GM12891 (cell line): ENCODE measurements at regions not wholly inside any gene's neighbourhood (a gene's known extent, or its start where the extent isn't known, plus 50 kb on each side); places are given as distances from the start of the nearest gene placed in this dataset.
"Not testable (repeated sequence)": the region's sequence is repeated elsewhere in the genome, so short reads cannot be mapped to it uniquely, and the experiment has no call there.

Experiments used
- DNase-seq: peaks from one replicate; pipeline ENCODE4 v3.0.0; 2011; ENCODE audit warnings: low spot score; ENCODE audit not compliant: insufficient read length
- FAIRE-seq: peaks from 2 replicates; lab custom pipeline; 2011; peaks lifted over from hg19 to GRCh38; lab: Jason Lieb, UNC
- PAX5 ChIP-seq: IDR thresholded peaks from 2 replicates; pipeline ENCODE4 v1.6.1; 2011; ENCODE audit warnings: low read length, moderate library complexity, mild to moderate bottlenecking; ENCODE audit not compliant: insufficient read depth, severe bottlenecking
- POLR2A ChIP-seq: IDR thresholded peaks from 2 replicates; pipeline ENCODE4 v1.6.1; 2011; ENCODE audit warnings: low read depth, low read length, control low read depth
- POLR2AphosphoS5 ChIP-seq: IDR thresholded peaks from 2 replicates; pipeline ENCODE4 v1.6.1; 2011; ENCODE audit warnings: low read depth, low read length, control low read depth
- POU2F2 ChIP-seq: IDR thresholded peaks from 2 replicates; pipeline ENCODE4 v1.6.1; 2011; ENCODE audit warnings: low read depth, mild to moderate bottlenecking, control low read depth, low read length, moderate library complexity
- SPI1 ChIP-seq: IDR thresholded peaks from 2 replicates; pipeline ENCODE4 v1.6.1; 2011; ENCODE audit warnings: low read depth, low read length, control low read depth
- TAF1 ChIP-seq: IDR thresholded peaks from 2 replicates; pipeline ENCODE4 v1.6.1; 2011; ENCODE audit warnings: low read depth, low read length, control low read depth

DNA sequence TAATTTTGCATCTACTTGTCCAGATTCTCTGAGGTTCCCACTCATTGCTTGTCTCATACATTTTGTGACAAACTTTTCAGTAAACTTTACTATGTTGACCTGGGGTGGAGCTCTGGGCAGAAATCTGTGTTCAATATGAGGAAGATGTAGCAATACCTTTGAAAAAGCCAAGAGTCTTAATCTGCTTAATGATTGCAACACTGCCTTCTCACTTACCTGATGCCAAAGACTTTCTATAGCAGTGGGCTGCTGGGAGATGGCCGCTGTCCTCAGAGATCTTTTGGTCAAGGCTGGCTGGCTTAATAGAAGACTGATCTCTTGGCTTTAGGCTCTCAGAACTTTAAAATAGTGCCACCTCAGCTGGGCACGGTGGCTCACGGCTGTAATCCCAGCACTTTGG lies 70.1 kb upstream of the RBM24 start:
- no peak for TF ChIP-seq SPI1
- no peak for TF ChIP-seq POU2F2
- TF ChIP-seq POLR2A, result no peak
- TF ChIP-seq POLR2AphosphoS5, result no peak
- no peak for TF ChIP-seq TAF1
- no peak for TF ChIP-seq PAX5
- FAIRE-seq, result no peak
- no peak for DNase-seq

DNA sequence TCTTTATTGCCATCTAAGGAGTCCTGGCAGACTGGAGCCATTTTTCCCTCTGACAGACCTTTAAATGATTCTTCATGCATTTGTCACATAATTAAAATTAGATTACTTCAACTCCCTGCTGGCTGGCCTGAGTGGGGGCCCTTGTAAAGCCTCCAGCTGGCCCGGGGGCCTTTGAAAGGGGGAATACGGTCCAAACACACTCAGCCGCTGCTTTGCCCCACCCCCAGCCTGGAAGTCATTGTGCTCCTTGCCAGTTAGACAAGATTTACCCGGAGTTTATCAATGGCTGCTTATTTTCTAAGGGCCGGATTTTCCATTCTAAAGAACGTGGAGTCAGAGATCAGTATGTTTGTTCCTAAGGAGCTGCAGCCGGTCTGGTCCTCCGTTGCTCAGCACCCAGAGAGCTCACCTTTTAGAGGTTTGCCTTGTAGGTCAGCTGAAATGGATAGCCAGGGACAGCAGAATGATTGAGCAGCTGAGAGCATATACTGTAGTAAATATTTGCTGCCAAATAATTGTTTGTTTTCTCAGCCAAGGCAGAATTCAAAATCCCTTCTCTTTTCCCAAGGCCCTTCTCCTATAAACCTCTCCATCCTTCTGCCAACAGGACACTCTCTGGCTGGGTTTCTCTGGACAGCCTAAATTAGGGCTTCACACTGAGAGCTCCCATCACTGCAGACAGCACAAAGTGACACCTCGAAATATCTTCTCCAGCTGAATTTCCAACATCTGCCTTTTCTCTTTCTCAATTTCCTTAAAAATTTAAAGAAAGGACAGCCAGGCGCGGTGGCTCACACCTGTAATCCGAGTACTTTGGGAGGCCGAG lies 68.4 kb upstream of the RBM24 start:
- no peak for TF ChIP-seq POLR2A
- no peak for TF ChIP-seq POLR2AphosphoS5
- FAIRE-seq (no peak), DNase-seq (no peak)

DNA sequence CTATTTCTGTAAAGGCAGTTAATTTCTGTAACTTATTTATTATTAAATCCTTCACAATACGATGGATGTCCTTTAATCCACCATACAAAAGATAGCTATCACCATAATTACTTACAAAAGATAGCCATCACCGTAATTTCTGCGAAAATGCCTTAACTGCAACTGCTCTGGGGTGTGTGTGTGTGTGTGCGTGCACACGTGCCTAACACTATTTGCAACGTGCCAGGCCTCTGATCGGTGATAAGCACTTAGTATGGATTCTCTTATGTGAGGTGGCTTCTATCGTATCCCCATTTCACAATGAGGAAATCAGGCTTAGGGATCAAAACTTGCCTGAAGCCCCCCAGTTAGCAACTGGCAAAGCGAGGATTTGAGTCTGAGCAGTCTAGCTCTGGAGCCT lies 67.1 kb upstream of the RBM24 start:
- no peak for TF ChIP-seq SPI1
- TF ChIP-seq POLR2AphosphoS5, result no peak
- TF ChIP-seq POU2F2, result no peak
- no peak for DNase-seq
- FAIRE-seq, result no peak

DNA sequence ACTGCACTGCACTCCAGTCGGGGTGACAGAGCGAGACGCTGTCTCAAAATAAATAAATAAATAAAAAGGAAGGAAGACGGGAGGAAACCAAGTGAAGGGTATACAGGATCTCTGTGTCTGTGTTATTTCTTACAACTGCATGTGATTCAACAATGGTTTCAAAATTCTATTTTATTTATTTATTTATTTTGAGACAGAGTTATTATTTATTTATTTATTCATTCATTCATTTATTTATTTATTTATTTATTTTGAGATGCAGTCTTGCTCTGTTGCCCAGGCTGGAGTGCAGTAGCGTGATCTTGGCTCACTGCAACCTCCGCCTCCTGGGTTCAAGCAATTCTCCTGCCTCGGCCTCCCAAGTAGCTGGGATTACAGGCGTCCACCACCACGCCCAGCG lies 64.2 kb upstream of the RBM24 start:
- DNase-seq, FAIRE-seq: not testable (repeated sequence)

DNA sequence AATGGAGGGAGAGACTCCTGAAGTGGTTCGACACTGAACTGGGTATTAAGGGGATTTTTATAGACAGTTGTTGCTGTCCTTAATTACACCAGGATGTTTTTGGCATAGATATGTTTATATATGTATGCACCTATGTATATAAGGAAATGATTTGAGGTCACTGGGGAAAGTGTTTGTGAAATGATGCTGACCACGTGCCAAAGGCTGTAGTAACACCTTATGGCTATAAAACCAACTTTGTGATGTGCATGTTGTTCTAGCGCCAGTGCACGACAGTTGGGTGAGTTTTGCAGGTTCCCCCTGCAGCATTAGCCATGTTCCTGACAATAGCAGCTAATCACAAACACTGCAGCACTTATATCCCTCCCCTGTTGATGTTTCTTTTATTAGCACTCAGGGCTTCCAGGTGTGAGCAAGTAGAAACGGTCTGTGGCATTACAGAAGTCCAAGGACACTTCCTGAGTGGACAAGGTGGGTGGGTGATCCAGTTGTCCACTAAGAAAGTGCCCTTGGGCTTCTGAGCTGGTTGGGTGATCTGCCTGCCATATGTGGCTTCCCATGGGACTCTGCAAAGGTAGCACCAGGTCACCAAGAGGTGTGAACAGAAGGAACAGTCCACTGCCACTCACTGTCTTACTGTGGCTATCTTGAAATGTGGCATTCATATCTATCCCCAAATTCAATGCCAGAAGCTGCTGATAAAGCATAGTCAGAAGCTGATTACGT lies 63.0 kb upstream of the RBM24 start:
- TF ChIP-seq POLR2A (no peak), POLR2AphosphoS5 (no peak)
- FAIRE-seq (no peak), DNase-seq (no peak)

DNA sequence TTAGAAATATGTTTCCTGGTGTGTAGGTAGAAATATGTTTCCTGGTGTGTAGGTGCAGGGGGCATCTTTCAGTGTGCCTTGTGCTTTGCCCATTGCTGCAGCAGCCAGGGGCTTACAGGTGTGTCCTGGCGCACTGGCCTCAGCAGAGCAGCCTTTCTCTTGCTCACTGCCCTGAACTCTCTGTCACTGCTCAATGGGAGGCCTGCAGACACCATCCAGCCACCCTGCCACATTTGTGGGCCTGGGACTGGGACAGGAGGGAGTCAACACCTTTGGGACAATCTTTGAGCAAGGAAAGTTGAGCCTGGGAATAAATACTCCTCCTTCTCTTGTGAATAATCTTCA lies 62.4 kb upstream of the RBM24 start:
- no peak for FAIRE-seq
- DNase-seq, result no peak
- TF ChIP-seq SPI1, result no peak
- no peak for TF ChIP-seq POLR2AphosphoS5
- no peak for TF ChIP-seq POLR2A
- TF ChIP-seq TAF1, result no peak
- no peak for TF ChIP-seq PAX5
- TF ChIP-seq POU2F2, result no peak

DNA sequence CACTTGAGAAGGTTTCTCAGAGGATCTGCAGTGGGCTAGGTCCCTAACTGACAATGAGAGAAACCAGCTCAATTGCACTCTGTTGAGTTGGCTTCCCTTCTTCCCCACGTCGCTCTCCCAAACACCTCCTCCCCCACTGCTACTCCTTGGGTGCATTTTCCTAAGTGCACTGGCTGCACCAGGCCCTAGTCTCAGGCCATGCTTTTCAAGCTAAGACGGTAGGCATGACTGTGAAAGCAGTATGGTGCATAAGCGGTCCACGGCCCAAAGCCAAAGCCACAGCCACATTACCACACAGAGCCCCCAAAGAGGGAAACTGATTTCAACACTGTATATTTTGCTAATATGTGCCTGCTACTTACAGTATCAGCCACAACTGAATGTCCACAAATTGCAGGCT lies 62.1 kb upstream of the RBM24 start:
- no peak for FAIRE-seq
- TF ChIP-seq POLR2A (no peak), TAF1 (no peak), POU2F2 (no peak), SPI1 (no peak), POLR2AphosphoS5 (no peak), PAX5 (no peak)
- DNase-seq, result no peak

DNA sequence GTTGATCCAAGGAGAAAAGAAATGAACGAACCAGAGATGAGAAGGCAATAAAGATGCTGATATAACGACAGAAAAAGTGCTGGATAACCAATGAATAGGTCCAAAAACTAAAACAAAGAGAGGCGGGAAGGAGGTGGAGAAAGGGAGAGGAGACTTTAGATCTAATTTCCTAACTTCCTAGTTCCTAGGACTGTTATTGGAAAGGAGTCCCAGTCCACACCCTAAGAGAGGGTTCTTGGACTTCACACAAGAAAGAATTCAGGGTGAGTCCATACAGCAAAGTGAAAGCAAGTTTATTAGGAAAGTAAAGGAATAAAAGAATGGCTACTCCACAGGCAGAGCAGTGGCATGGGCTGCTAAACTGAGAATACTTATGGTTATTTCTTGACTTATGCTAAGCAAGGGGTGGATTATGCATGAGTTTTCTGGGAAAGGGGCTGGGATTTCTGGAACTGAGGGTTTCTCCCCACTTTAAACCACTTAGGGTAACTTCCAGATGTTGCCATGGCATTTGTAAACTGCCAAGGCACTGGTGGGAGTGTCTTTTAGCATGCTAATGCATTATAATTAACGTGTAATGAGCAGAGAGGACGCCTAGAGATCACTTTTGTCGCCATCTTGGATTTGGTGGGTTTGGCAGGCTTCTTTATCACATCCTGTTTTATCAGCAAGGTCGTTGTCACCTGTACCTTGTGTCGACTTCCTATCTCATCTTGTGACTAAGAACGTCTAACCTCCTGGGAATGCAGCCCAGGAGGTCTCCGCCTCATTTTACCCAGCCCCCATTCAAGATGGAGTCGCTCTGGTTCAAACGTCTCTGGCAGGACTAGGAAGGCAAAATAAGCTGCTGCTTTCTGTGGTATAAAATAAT lies 60.9 kb upstream of the RBM24 start:
- FAIRE-seq, result no peak
- DNase-seq, result no peak
- no peak for TF ChIP-seq POLR2A
- TF ChIP-seq PAX5, result no peak
- TF ChIP-seq POU2F2, result no peak
- TF ChIP-seq TAF1, result no peak
- no peak for TF ChIP-seq SPI1
- no peak for TF ChIP-seq POLR2AphosphoS5

DNA sequence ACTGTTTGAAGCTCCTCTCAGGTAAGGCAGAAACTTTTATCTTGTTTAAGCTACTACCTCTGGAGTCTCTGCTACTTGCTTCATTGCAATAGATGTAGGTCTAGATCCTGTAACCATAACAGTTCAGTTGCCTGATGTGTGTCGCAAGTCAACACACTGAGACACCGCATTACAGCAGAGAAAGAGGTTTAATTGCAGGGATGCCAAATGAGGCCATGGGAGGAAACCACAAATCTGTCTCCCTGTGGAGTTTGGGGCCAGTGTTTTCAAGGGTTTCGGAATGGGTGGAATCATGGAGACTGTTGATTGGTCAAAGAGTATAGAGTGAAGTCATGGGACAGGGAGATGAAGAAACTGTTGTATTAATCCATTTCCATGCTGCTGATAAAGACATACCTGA lies 57.1 kb upstream of the RBM24 start:
- TF ChIP-seq POLR2A (no peak), POU2F2 (no peak), POLR2AphosphoS5 (no peak), PAX5 (no peak), TAF1 (no peak), SPI1 (no peak)
- DNase-seq (no peak), FAIRE-seq (no peak)

DNA sequence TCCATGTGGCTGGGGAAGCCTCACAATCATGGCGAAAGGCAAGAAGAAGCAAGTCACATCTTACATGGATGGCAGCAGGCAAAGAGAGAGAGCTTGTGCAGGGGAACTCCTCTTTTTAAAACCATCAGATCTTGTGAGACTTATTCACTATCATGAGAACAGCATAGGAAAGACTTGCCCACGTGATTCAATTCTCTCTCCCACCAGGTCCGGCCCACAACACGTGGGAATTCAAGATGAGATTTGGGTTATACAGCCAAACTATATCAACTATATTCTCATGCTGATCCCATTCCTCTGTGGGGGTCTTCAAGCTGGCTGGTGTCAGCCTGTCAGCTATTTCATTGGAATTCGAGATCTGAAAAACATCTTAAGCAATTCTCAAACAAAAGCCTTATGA lies 56.7 kb upstream of the RBM24 start:
- not testable (repeated sequence) for FAIRE-seq, DNase-seq
